Esophagus mucosa (tissue), 1 donor: ENCODE measurements at regions not wholly inside any gene's neighbourhood (a gene's known extent, or its start where the extent isn't known, plus 50 kb on each side); places are given as distances from the start of the nearest gene placed in this dataset.

Experiments used
- ATAC-seq: fragments of 200-7000 bp; cut with Tn5 transposase; one replicate; pipeline ENCODE4 v1.9.1; 2020
- donor health status: DM: yes; HTN: yes; CAD: no.

DNA sequence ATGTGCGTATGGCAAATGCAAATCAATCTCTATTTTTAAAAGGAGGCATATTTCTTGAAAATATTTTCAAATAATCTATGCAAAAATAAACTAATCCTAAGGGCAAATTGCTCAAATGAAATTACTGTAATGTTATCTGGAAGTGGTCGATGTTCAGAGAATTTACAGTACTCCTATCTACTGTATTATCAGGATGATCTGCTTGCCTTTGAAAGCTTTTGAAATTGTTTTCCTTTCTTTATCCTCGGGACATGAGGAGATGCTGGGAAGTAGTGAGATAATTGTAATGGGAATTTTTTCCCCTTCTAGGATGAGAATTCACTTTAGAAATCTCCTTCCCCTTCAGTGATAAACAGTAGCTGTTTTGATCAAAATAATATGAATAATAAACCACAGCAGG, 577.2 kb upstream of the MIR17HG start:
- ATAC-seq, result no peak

DNA sequence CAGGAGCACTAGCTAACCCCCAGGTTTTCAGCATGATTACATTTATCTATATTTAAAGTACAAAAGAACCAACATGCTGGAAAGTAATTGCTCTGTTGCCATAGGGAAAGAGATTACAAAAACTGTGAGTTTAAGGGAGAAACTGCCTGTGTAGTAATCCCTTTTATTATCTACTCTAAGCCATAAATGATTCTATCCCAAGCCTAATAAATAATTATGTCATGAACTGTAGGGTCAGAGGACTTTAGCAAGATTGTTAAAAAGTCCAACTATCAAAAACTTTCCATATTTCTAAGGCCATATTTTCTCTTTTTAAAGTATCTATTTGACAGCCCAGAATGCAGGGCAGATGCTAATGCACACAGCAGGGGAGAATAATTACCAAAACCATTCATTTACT, 573.8 kb upstream of the MIR17HG start:
- ATAC-seq, result no peak

DNA sequence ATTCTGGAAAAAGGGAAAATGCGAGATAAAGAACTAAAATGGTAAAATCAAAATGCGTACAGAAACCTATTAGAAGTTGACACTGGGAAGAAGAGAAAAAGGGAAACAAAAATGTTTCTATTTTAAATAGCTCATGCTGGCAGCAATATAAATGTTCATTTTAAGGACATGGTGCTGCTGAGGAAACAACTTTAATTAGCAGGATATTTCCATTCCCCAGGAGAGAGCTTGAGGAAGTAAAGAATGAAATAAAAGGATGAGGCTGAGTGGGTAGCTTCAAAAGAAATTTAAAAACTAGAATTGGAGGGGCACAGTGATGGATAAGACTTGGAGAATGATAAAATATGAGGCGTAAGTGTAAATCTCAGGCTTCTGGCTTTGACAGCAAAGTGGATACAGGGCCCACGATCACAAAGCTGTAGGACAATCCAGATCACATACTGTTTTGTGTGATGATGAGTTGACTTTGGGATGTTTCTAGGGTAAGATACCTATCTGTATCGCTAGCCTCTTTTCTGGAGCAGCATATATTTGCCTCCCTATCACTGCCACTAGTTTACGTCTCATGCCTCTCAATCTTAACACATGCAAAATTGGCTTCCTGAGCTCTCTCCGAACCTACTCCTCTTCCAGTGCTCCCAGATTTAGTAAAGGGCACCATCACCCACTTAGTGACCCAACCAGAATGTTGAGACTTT, 571.3 kb upstream of the MIR17HG start:
- no peak for ATAC-seq

DNA sequence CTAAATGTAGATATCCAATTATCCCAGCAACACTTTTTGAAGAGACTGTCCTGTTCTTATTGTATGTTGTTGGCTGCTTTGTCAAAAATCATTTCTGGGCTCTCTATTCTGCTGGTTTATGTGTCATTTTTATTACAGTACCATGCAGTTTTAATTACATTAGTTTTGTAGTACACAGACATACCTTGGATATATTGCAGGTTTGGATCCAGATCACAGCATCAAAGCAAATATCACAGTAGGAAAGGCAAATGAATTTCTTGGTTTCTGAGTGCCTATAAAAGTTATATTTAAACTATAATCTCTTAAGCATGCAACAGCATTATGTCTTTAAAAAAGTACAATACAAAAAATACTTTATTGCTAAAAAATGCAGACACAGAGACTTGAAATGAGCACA, 564.2 kb upstream of the MIR17HG start:
- no peak for ATAC-seq

DNA sequence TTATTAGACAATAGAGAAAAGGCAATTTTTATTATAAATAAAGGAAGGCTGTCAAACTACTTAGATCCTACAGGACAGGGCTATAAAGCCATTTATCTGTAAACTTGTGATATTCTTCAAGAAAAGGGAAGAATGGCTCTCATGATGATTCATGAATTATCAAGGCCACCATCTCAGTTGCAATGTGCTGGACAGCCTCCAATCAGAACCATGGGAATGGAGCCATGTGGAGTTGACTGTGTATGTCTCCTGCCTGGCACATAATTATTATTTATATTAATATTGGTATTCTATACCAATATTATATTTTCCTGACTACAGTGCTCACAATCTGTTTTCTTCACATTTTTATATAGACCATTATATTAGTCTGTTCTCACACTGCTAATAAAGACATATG, 560.5 kb upstream of the MIR17HG start:
- no peak for ATAC-seq

DNA sequence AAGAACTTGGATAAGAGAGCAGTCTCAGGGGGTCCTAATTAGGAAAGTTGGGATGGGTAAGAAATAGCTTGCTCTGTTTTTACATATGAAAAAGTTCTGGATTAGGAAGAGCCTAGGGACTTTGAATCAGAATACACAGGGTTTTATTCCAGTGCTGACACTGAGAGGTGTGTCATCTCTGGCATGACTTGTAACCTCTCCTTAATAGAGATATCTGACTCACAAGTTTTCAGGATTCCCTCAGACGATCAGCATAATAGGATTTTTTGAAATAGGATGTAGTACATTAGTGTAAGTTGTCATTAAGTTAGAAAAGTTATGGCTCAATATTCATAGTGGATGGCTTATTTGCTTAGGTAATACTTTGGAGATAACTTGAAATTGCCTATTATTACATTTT, 555.2 kb upstream of the MIR17HG start:
- no peak for ATAC-seq

DNA sequence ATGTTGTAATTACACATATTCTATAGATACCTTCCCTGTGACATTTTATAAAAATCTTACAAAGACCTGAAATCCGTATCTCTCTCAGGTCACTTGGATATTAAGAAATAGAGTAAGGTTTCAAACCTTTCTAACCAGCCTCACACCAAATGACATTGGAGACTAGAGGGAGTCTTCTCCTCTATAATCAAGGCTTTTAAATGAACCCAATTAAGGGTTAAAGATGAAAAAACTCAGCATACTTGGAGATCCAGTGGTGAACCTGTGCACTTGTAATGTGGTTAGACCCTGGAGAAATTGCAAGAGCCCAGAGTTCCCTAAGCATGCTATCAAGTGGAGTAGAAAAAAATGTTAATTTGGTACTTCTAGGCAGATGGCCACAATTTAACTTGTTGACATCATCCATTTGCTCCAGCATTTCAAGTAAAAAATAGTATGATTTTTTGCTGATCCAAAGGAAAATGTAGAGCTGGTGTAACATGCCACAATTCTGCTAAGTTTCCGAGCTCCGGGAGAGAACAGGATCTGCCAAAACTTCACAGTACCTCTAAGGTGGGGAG, 554.1 kb upstream of the MIR17HG start:
- ATAC-seq, result no peak

DNA sequence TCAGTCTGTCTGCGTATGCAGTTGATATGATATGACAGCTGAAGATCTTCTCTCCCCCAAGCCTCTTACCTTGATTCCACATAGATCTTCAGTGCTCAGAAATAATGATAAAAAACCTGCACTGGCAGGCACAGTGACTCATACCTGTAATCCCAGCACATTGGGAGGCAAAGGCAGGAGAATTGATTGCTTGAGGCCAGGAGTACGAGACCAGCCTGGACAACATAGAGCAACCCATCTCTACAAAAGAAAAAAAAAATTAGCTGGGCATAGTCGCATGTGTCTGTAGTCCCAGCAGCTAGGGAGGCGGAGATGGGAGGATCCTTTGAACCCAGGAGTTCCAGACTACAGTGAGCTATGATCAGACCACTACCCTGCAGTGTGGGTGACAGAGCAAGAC, 551.0 kb upstream of the MIR17HG start:
- ATAC-seq, result no peak

DNA sequence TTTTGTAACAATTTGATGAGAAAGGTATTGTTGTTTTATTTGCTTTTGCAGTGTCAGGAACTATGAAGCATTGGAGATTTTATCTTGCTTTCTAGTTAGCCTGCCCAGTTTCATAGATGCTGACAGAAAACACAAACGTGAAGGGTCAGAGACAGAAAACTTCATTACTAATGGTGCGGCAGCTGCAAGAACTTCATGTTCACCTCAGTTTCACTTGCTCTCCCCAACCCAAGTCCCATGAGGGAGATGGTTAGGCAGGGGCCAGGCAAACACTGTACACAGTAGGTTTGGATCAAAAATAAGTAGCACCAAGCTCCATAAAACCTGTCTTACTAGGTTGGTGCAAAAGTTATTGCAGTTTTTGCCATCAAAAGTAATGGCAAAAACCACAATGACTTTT, 550.2 kb upstream of the MIR17HG start:
- ATAC-seq, result no peak

DNA sequence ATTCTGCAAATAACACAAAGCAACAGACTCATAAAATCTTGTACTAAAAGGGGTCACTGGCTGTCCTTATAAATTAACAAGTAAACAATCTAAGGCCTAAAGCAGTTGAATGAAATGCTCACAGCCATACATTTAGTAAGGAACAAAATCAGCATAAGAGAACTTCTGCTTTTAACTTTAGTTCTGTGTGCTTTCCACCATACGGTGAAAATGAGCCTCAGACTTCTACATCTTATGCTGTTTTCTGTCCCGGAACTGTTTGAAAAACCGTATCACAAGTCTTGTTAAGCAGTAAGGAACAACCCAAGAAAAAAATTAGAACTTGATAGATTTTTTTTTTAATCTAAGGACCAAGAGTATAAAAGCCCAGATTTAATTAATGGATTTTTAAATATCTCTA, 549.1 kb upstream of the MIR17HG start:
- no peak for ATAC-seq

DNA sequence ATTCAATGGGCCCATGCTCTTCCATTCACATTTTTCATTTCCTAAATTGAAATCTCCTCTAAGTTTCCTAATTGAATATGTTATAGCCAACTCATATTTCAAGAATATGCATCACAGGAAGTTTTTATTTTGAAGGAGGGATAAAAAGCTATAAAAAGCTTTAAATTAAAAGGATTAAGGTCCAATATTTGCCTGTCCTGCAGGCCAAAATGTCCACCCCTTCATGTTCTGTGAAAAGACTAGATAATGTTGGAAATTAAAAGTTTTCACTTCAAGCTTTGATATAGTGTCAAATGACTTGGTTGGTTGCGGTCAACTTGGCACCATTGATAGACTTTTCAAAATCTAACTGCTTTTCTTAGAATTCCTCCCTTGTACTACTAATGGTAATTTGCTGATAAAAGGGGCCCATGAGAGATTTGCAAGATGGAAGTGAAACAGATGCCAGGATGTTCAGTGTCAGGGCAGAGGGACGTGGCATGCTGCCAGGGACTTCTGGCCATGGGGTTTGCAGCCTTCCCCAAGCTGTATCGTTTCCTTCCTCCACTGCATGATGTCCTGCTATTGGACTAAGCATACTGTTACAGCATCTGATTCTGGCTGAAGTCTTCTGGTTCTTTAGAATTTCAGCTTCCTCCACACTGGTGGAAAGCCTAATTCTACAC, 547.3 kb upstream of the MIR17HG start:
- no peak for ATAC-seq

DNA sequence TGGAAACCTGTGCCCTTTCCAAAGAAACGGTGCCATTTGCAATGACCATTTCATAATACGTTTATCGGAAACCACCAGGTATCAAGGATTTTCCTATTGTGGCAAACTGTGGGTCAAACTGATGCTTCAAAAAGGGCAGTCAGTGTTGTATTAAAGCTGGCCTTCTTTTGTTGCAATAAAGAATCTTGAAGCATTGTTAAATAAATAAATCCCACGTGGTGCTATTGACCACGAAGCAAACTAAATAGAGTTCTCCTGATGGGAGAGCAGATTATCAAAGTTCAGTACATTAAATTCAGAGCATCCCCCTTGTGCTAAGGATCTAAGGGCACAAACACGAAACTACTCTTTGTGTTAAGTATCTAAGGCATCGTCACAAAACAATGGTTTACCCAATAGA, 545.9 kb upstream of the MIR17HG start:
- no peak for ATAC-seq

DNA sequence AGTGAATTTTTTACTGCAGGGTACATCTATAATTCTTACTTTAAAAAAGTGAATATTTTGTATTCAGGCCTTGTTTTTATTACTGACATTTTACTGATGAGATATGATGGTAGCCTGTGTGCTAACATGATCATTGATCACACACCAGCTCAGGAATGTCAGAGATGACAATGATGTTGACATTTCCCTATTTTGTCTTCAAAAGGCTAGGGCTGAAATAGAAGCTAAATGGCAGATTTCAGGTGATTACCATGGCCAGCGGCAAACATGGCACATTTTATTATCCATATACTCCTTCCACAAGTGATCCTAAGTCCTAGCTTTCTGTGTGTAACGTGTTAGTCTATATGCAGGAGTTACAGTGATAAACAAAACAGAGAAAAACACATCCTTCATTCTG, 544.3 kb upstream of the MIR17HG start:
- no peak for ATAC-seq

DNA sequence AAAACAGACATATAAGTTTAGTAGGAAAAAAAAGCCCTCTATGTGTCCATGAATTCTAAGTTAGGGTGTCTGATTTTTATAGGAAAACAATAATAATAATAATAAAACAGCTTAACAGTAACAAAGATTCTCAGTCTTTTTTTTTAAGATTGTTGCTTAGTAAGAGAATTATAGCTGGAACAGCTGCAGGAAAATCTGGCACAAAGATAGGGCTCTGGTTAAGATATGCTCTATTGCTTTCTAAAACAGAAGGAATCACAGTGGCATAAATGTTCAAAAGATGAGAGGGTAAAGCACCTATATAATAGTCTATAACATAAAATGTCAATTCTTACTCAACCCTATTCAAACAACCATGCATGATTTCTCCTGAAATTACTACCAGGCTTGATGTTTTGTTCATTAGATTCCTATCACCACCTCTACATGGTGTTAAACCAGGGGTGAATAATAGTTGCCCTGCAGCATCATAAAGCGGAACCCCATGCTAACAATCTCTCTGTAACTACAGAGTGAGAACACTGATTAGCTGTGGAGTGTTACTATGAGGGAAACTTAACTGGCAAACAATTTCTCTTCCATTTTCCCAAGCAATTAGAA, 541.4 kb upstream of the MIR17HG start:
- ATAC-seq, result no peak

DNA sequence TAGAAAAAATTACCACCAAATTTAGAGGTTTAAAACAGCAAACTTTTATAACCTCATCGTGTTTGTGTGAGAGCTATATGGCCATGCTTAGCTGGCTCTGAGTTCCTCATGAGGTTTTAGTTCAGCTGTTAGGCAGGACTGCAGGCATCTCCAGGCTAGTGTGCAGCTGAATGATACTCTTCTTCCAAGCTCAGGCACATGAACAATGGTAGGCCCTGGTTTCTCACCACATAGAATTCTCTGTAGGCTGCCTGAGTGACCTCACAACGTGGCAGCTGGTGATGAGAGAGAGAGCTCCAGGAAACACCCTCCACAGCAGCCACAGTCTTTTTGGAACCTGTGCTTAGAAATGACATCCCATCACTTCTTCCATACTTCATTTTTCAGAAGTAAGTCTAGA, 540.6 kb upstream of the MIR17HG start:
- no peak for ATAC-seq

DNA sequence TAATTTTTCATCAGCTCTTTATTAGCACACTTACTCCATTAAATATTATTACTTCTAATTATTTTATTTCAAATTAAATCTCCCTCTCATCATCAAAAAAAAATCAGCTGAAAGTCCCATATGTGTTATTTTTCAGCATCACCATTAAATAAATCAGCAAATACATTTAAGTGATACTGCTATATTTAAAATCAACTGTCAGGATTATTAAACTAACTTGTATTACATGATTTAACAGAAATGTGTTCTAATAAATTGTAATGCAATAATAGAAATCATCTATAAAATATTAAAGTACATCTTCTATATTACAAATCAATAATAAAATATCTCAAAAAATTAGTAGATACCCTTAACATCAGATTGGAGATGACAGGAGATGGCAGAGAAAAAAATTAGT, 538.6 kb upstream of the MIR17HG start:
- no peak for ATAC-seq

DNA sequence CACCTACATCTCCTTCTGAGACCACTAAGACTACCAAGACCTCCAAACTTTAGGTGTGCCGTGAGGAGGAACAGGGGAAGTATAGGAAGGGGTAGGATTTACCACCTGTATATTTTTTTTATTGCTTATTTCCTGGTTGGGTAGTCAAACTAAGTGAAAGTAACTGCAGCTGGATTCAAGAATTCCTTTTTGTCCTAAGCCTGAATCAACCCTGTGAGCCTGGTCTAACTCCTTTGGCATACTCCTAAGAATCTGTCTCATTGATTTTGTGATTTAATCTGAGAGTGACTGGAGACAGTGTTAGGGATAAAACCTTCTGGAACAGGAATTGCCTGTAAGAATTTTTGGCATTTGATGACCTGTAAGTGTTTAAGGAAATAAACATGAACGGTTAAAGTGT, 523.5 kb upstream of the MIR17HG start:
- no peak for ATAC-seq

DNA sequence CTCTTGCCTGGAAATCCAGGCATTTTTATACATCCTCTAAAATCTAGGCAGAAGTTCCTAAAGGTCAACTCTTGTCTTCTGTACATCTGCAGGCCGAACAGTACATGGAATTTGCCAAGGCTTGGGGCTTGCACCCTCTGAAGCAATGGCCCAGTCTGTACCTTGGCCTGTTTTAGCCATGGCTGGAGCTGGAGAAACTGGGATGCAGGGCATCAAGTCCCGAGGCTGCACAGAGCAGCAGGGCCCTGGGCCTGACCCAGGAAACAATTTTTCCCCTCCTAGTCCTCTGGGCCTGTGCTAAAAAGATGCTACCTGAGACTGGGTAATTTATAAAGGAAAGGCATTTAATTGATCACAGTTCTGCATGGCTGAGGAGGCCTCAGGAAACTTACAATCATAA, 520.8 kb upstream of the MIR17HG start:
- no peak for ATAC-seq

DNA sequence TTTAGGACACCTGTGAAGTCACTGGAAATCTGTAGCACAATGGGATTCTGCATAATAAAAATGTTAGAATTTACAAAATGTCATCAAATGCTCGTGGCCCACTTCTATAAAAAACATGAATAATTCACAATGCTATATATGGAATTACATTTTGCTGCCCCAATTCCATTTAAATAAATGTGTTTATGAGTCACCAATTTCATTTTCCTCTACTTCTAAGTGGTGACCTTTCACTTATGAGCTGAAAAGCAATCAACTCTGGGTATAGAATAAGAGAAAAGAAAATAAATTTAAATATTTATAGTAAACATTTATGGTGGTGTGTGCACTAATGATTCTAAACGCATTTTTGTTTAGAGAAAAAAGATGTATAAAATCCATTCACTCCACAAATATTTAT, 516.7 kb upstream of the MIR17HG start:
- ATAC-seq, result no peak

DNA sequence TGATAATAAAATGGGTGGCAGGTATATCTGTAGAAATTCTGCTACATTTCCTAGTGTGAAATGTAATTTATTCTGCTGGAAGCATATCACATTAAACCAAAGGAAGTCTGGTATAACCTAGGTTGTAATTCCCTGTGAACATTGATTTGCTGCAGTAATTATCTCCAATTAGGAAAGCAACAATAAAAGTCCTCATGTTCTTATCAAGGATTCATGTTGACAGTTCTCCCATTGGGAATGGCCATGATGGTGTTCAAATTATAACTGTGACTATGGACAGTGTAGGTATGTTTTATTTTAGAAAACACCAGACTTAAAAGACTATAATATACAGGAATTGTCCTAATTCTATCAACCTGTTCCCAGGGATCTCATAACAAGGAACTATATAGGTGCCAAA, 513.5 kb upstream of the MIR17HG start:
- no peak for ATAC-seq

DNA sequence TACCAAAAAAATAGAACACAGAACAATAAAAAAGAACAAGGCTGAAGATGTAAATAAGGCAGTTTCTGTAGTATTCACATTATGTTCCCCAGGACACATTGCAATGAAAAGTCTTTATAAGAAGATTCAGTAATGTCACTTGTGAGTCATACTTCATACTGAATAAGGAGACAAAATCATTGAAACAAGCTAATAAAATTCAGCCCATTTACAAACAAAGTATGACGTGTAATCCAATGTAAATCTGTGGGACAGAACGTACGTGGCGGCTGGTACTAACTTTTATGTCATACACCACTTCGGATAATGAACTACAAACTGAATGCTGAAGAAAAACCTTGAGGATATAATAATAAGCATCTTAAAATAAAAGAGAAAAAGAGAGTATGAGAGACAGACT, 512.8 kb upstream of the MIR17HG start:
- no peak for ATAC-seq

DNA sequence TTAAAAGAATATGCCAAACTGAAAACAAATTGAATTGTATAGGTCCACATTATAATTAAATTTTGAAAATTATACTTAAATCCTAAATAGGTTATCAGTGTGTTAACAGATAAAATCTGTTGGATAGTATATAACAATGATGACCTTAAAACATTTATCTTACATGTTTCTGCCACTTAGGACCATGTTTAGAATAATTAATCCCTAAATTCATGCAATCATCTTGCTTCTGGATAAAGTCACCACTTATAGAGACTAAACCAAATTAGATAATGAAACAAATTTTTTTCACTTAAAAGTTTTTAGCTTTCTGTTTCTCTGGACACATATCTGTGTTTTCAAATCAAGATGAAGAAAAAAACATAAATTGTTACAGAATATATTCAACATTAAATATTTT, 511.7 kb upstream of the MIR17HG start:
- ATAC-seq, result no peak

DNA sequence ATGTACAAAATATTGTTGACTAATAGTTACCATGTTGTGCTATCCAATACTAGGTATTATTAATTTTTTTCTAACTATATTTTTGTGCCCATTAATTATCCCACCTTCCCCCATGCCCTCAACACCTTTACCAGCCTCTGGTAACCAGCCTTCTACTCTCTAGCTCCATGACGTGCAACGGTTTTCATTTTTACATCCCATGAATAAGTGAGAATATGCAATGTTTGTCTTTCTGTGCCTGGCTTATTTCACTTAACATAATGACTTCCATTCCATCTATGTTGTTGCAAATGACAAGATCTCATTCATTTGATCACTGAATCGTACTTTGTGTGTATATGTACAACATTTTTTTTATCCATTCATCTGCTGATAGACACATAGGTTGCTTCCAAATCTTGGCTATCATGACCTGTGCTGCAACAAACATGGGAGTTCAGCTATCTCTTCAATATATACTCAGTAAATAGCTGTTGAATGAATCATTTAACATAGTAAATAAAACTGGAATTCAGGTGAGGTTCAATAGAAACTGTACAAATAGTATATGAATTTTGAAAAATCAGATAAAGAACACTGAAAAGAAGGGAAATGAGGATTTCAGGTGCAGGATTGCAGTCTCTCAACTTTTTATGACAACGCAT, 509.0 kb upstream of the MIR17HG start:
- ATAC-seq, result no peak

DNA sequence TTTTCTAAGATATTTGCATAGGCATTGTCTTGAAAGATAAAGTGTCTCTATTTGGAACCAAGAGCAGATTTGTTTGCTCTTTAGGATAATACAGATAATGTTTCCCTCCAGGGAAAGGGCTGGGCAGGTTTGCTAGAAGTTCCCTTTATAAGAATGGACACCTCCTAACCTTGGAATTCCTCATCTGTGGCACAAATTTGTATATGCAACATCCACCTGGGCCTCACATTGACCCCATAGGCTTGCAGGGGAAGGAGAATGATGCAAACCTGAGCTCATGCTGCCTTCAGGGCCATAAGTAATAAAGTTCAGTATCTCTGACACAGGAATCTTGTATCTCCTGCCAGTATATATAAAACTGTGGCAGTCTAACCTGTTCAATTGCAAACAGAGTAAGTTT, 508.4 kb upstream of the MIR17HG start:
- no peak for ATAC-seq
